Kidney (tissue), 13 donors: ENCODE measurements at regions not wholly inside any gene's neighbourhood (a gene's known extent, or its start where the extent isn't known, plus 50 kb on each side); places are given as distances from the start of the nearest gene placed in this dataset.

Experiments
- DNase-seq, 5 donors: peaks; one replicate each; pipeline ENCODE4 v3.0.0-alpha.2; 2013 to 2020
- FAIRE-seq: peaks from 2 replicates; lab custom pipeline; 2012; peaks lifted over from hg19 to GRCh38; lab: Jason Lieb, UNC
- H3K27ac ChIP-seq, 2 donors: one replicate each; pipeline ENCODE4 v1.7.0; 2013; ENCODE audit warnings: low read depth in 2 of 2, low read length in 2 of 2, inconsistent platforms in 1 of 2
- H3K27me3 ChIP-seq: one replicate; pipeline ENCODE4 v1.7.1; 2013; ENCODE audit warnings: low read length, inconsistent platforms; ENCODE audit not compliant: control insufficient read depth, insufficient read depth
- H3K36me3 ChIP-seq, 3 donors: one replicate each; pipeline versions ENCODE4 v1.7.0 to v1.7.1; 2013; ENCODE audit warnings: low read length in 3 of 3, control low read depth in 1 of 3, inconsistent platforms in 1 of 3; ENCODE audit not compliant: insufficient read depth in 3 of 3, control insufficient read depth in 2 of 3
- H3K4me1 ChIP-seq, 3 donors: one replicate each; pipeline versions ENCODE4 v1.7.0 to v1.7.1; 2013; ENCODE audit warnings: low read length in 3 of 3, inconsistent platforms in 1 of 3, low read depth in 1 of 3; ENCODE audit not compliant: control insufficient read depth in 2 of 3, insufficient read depth in 2 of 3
- H3K4me3 ChIP-seq, 3 donors: one replicate each; pipeline versions ENCODE4 v1.7.0 to v1.8.1; 2013; ENCODE audit warnings: low read length in 3 of 3, control low read depth in 1 of 3, inconsistent platforms in 1 of 3
- H3K9ac ChIP-seq, 3 donors: one replicate each; pipeline versions ENCODE4 v1.7.0 to v1.7.1; 2013; ENCODE audit warnings: low read length in 3 of 3, control low read depth in 1 of 3, inconsistent platforms in 1 of 3
- H3K9me3 ChIP-seq, 3 donors: one replicate each; pipeline versions ENCODE4 v1.7.0 to v1.7.1; 2013; ENCODE audit warnings: low read length in 3 of 3, control low read depth in 1 of 3, inconsistent platforms in 1 of 3; ENCODE audit not compliant: control insufficient read depth in 2 of 3, insufficient read depth in 1 of 3
- CTCF ChIP-seq: IDR thresholded peaks from 3 replicates; pipeline ENCODE4 v1.5.1; 2012; ENCODE audit warnings: mild to moderate bottlenecking, moderate library complexity, borderline replicate concordance; ENCODE audit not compliant: insufficient read depth; ENCODE audit errors: extremely low read depth
- intact Hi-C: fragments of 100-400 bp; cut with DNase I; formaldehyde crosslinking; loops from one replicate; pipeline ENCODE4 v1.11.1; 2022
- donor health status: control.
- donor health status: control.
- donor health status: control.
- donor health status: control.
- donor health status: control.
- donor health status: DM: yes; HTN: yes; CAD: no.
- donor health status: Normal renal cell carcinoma (clear cell type).

GRCh38 chr5:164302533-164303235 is 797.3 kb downstream of the MAT2B start:
- no peaks in the 10 kb centered on the region for H3K36me3 ChIP-seq
- no peaks in the 10 kb centered on the region for H3K27me3 ChIP-seq
- no peaks in the 10 kb centered on the region for H3K9me3 ChIP-seq
- H3K4me1 ChIP-seq: no peaks in the 10 kb centered on the region
- H3K9ac ChIP-seq: no peak overlapping the region
- intact Hi-C loops: no loop called here
- TF ChIP-seq CTCF: no peak
- DNase-seq (peak in 2 of 5 donors; percentile 48), FAIRE-seq (no peak)
- no peak overlapping the region for H3K27ac ChIP-seq
- H3K4me3 ChIP-seq: no peak overlapping the region

- intact Hi-C loops: no loop called here
- no peak for FAIRE-seq
- no peak for TF ChIP-seq CTCF
- Histone ChIP-seq H3K9ac (no peak overlapping the region), H3K4me3 (no peak overlapping the region), H3K27ac (no peak overlapping the region), H3K9me3 (no peaks in the 10 kb centered on the region), H3K27me3 (no peaks in the 10 kb centered on the region), H3K4me1 (no peaks in the 10 kb centered on the region), H3K36me3 (no peaks in the 10 kb centered on the region)
- no peak for DNase-seq
Observed at GRCh38 chr5:164303646-164304215, 798.3 kb downstream of the MAT2B start.

- H3K9me3 ChIP-seq: no peaks in the 10 kb centered on the region
- intact Hi-C loops: no loop called here
- H3K27me3 ChIP-seq: no peaks in the 10 kb centered on the region
- no peak overlapping the region for H3K9ac ChIP-seq
- H3K27ac ChIP-seq: no peak overlapping the region
- H3K36me3 ChIP-seq: no peaks in the 10 kb centered on the region
- no peaks in the 10 kb centered on the region for H3K4me1 ChIP-seq
- TF ChIP-seq CTCF: no peak
- DNase-seq (no peak), FAIRE-seq (no peak)
- no peak overlapping the region for H3K4me3 ChIP-seq
Observed at GRCh38 chr5:164306662-164307061, 801.2 kb downstream of the MAT2B start.

GRCh38 chr5:164312801-164313200 is 807.4 kb downstream of the MAT2B start:
- no peak for FAIRE-seq
- no peak for TF ChIP-seq CTCF
- Histone ChIP-seq H3K36me3 (no peaks in the 10 kb centered on the region), H3K27ac (no peak overlapping the region), H3K4me3 (no peak overlapping the region), H3K9me3 (no peaks in the 10 kb centered on the region), H3K27me3 (no peaks in the 10 kb centered on the region), H3K4me1 (no peaks in the 10 kb centered on the region), H3K9ac (no peak overlapping the region)
- DNase-seq: no peak
- intact Hi-C loops: no loop called here
